H1 (cell line): ENCODE measurements at regions not wholly inside any gene's neighbourhood (a gene's known extent, or its start where the extent isn't known, plus 50 kb on each side); places are given as distances from the start of the nearest gene placed in this dataset.

Source experiments
- CTCF ChIA-PET: fragments of 300-600 bp; sonication (Branson Sonifier 250); formaldehyde crosslinking; loops from one replicate; lab custom pipeline; 2021; ENCODE audit not compliant: partially characterized antibody; lab: Charles Lee
- POLR2A ChIA-PET: fragments of 300-600 bp; sonication (Branson Sonifier 250); formaldehyde crosslinking; loops from one replicate; lab custom pipeline; 2021; ENCODE audit warnings: inconsistent platforms; ENCODE audit not compliant: partially characterized antibody; lab: Charles Lee
- DNase-seq, 2 experiments: peaks; one replicate each; pipeline versions ENCODE4 v3.0.0 to v3.0.0-alpha.2; 2010 to 2022; ENCODE audit warnings: low spot score in 2 of 2, low read depth in 1 of 2, mixed read lengths in 1 of 2
- FAIRE-seq: peaks from 2 replicates; lab custom pipeline; 2011; peaks lifted over from hg19 to GRCh38; lab: Jason Lieb, UNC
- H2AFZ ChIP-seq: 2 replicates; pipeline ENCODE4 v1.8.1; 2012; ENCODE audit warnings: low read length, inconsistent platforms
- H2AK5ac ChIP-seq: 2 replicates; pipeline ENCODE4 v1.6.1; 2013; ENCODE audit warnings: low read depth, low read length
- H2BK120ac ChIP-seq: replicated peaks from 2 replicates; pipeline ENCODE3; 2013; ENCODE audit warnings: low read depth, low read length, inconsistent platforms
- H2BK12ac ChIP-seq: 2 replicates; pipeline ENCODE4 v1.6.1; 2013; ENCODE audit warnings: low read depth, low read length
- H2BK15ac ChIP-seq: 2 replicates; pipeline ENCODE4 v1.6.1; 2013; ENCODE audit warnings: low read length
- H2BK20ac ChIP-seq: 2 replicates; pipeline ENCODE4 v1.6.1; 2013; ENCODE audit warnings: low read length
- H2BK5ac ChIP-seq: 2 replicates; pipeline ENCODE4 v1.6.1; 2013; ENCODE audit warnings: low read depth, low read length
- H3K14ac ChIP-seq: 2 replicates; pipeline ENCODE4 v1.6.1; 2013; ENCODE audit warnings: inconsistent platforms; ENCODE audit not compliant: insufficient read length
- H3K18ac ChIP-seq: 2 replicates; pipeline ENCODE4 v1.6.1; 2013; ENCODE audit warnings: low read length; ENCODE audit errors: extremely low read depth
- H3K23ac ChIP-seq: 2 replicates; pipeline ENCODE4 v1.6.1; 2013; ENCODE audit warnings: inconsistent platforms; ENCODE audit not compliant: insufficient read length
- H3K23me2 ChIP-seq: 2 replicates; pipeline ENCODE4 v1.6.1; 2013; ENCODE audit warnings: low read depth, low read length
- H3K27ac ChIP-seq: 2 replicates; pipeline ENCODE4 v1.6.1; 2011; ENCODE audit warnings: low read depth, low read length, inconsistent platforms
- H3K27me3 ChIP-seq, 4 experiments: replicated peaks in 1 of 4; 1 replicate in 1 of 4; 2 replicates in 3 of 4; pipeline versions ENCODE4 v1.6.1 to v1.8.1; 2011 to 2013; ENCODE audit warnings: low read length in 3 of 4, mild to moderate bottlenecking in 3 of 4, inconsistent platforms in 2 of 4, mixed read lengths in 2 of 4, moderate library complexity in 1 of 4; ENCODE audit not compliant: control insufficient read depth in 3 of 4, insufficient read depth in 3 of 4; ENCODE audit errors: extremely low read depth in 1 of 4
- H3K36me3 ChIP-seq, 4 experiments: 2 replicates each; pipeline versions ENCODE4 v1.6.1 to v1.8.1; 2011 to 2013; ENCODE audit warnings: mild to moderate bottlenecking in 4 of 4, low read length in 3 of 4, moderate library complexity in 2 of 4, control low read depth in 1 of 4, inconsistent platforms in 1 of 4; ENCODE audit not compliant: insufficient read depth in 4 of 4, control insufficient read depth in 2 of 4
- H3K4ac ChIP-seq: replicated peaks from 2 replicates; pipeline ENCODE3; 2013; ENCODE audit warnings: low read length, low read depth, mixed read lengths, inconsistent platforms; ENCODE audit not compliant: insufficient read length
- H3K4me1 ChIP-seq, 4 experiments: replicated peaks in 1 of 4; 1 replicate in 1 of 4; 2 replicates in 3 of 4; pipeline versions ENCODE4 v1.6.1 to v1.8.1; 2011 to 2013; ENCODE audit warnings: low read length in 3 of 4, inconsistent platforms in 2 of 4, mixed read lengths in 1 of 4; ENCODE audit not compliant: insufficient read depth in 4 of 4, control insufficient read depth in 3 of 4
- H3K4me2 ChIP-seq, 2 experiments: 2 replicates each; pipeline versions ENCODE4 v1.6.1 to v1.8.1; 2011 to 2013; ENCODE audit warnings: low read depth in 2 of 2, low read length in 2 of 2, control low read depth in 1 of 2, inconsistent platforms in 1 of 2, mild to moderate bottlenecking in 1 of 2; ENCODE audit not compliant: insufficient read depth in 1 of 2
- H3K4me3 ChIP-seq, 4 experiments: fragments of 200-600, 300-600 bp in 1 of 4; sonication (generic), shearing (Covaris generic), sonication (Bioruptor Twin) in 1 of 4; 2 replicates each; pipeline versions ENCODE4 v1.5.1 to v1.8.1; 2011 to 2016; ENCODE audit warnings: low read length in 4 of 4, low read depth in 3 of 4, control low read depth in 2 of 4, inconsistent platforms in 2 of 4, mild to moderate bottlenecking in 2 of 4, mixed read lengths in 1 of 4, moderate library complexity in 1 of 4; ENCODE audit not compliant: insufficient read depth in 2 of 4; ENCODE audit errors: extremely low read depth in 1 of 4
- H3K56ac ChIP-seq: replicated peaks from 2 replicates; pipeline ENCODE3; 2013; ENCODE audit warnings: low read depth, mild to moderate bottlenecking, mixed read lengths, low read length, inconsistent platforms; ENCODE audit not compliant: insufficient read length
- H3K79me1 ChIP-seq: 2 replicates; pipeline ENCODE4 v1.6.1; 2013; ENCODE audit warnings: low read depth, low read length, control low read depth
- H3K79me2 ChIP-seq, 2 experiments: 2 replicates each; pipeline versions ENCODE4 v1.6.1 to v1.8.1; 2012 to 2013; ENCODE audit warnings: low read length in 2 of 2, mild to moderate bottlenecking in 2 of 2, inconsistent platforms in 1 of 2; ENCODE audit not compliant: insufficient read depth in 2 of 2, control insufficient read depth in 1 of 2
- H3K9ac ChIP-seq, 4 experiments: replicated peaks in 1 of 4; 1 replicate in 1 of 4; 2 replicates in 3 of 4; pipeline versions ENCODE4 v1.6.1 to v1.8.1; 2011 to 2013; ENCODE audit warnings: low read depth in 3 of 4, low read length in 3 of 4, control low read depth in 2 of 4, mild to moderate bottlenecking in 2 of 4, moderate library complexity in 2 of 4, inconsistent platforms in 1 of 4; ENCODE audit errors: extremely low read depth in 1 of 4
- H3K9me3 ChIP-seq, 2 experiments: 2 replicates each; pipeline versions ENCODE4 v1.6.1 to v1.8.1; 2012 to 2013; ENCODE audit warnings: mild to moderate bottlenecking in 2 of 2, moderate library complexity in 2 of 2, control low read depth in 1 of 2, inconsistent platforms in 1 of 2, low read depth in 1 of 2, low read length in 1 of 2, mixed read lengths in 1 of 2; ENCODE audit not compliant: insufficient read depth in 2 of 2
- H4K20me1 ChIP-seq, 2 experiments: replicated peaks in 1 of 2; 2 replicates each; pipeline versions ENCODE3 to v1.8.1; 2011 to 2013; ENCODE audit warnings: inconsistent platforms in 2 of 2, low read length in 2 of 2, mild to moderate bottlenecking in 1 of 2; ENCODE audit not compliant: insufficient read depth in 2 of 2, control insufficient read depth in 1 of 2
- H4K5ac ChIP-seq: 2 replicates; pipeline ENCODE4 v1.6.1; 2013; ENCODE audit warnings: low read length, low read depth, mixed read lengths, inconsistent platforms; ENCODE audit not compliant: insufficient read length
- H4K8ac ChIP-seq: 2 replicates; pipeline ENCODE4 v1.8.0; 2013; ENCODE audit warnings: mild to moderate bottlenecking, moderate library complexity, low read length, inconsistent platforms; ENCODE audit not compliant: insufficient read depth; ENCODE audit errors: extremely low read depth
- H4K91ac ChIP-seq: replicated peaks from 2 replicates; pipeline ENCODE3; 2013; ENCODE audit warnings: low read length, mixed read lengths, inconsistent platforms; ENCODE audit not compliant: insufficient read length
- GABPA ChIP-seq: IDR thresholded peaks from 2 replicates; pipeline ENCODE4 v1.6.1; 2011; ENCODE audit warnings: mild to moderate bottlenecking, low read length, moderate library complexity, borderline replicate concordance; ENCODE audit not compliant: insufficient read depth
- POLR2A ChIP-seq, 2 experiments: IDR thresholded peaks; 1 replicate in 1 of 2; 2 replicates in 1 of 2; pipeline ENCODE4 v1.6.1; 2011; ENCODE audit warnings: low read depth in 2 of 2, low read length in 2 of 2, mild to moderate bottlenecking in 2 of 2; ENCODE audit errors: control extremely low read depth in 1 of 2
- SP2 ChIP-seq: IDR thresholded peaks from 2 replicates; pipeline ENCODE4 v1.6.1; 2012; ENCODE audit warnings: mild to moderate bottlenecking, low read length, inconsistent platforms
- whole genome bisulfite sequencing, 2 experiments: shearing (Covaris generic) in 1 of 2; methylation state at CpG; one replicate each; pipeline versions ENCODE4 v1.1.6 to v1.1.7; 2013 to 2015; ENCODE audit warnings: low lambda C conversion rate in 2 of 2, mixed read lengths in 2 of 2, inconsistent platforms in 1 of 2, low coverage in 1 of 2, missing lambda C conversion rate in 1 of 2; ENCODE audit not compliant: insufficient replicate concordance in 2 of 2, insufficient coverage in 1 of 2, insufficient read length in 1 of 2; ENCODE audit errors: extremely low coverage in 1 of 2, missing lambda C conversion rate in 1 of 2; 5-methylcytosine and 5-hydroxymethylcytosine counted together

DNA sequence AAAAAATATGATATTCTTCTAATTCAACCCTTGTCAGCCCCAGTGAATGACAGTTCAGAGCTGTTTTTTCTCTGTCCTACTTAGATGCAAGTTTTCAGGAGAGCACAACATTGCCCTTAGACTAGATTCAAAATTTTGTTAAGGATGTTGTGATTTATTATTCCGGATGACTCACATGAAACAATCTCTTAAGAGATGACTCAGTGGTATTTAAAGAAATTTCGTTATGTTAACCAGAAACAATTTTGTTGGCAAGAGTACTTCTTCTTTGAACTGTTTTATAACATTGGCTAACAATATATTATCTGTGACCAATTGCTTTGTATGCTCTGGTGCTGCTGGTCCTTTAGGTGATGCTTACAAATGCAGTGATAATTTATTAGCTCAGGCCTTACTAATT lies 132.0 kb downstream of the IZUMO3 start:
- WGBS, 2 experiments = 92% methylated on average over 2 of the region's 2 CpGs; no CpG with 5 or more reads in 1 of the 2 experiments
- POLR2A ChIA-PET = interaction anchor here (0.7 kb wide), 1 partner anchor 1281 kb away, joined by 3 read pairs; no protein-coding TSS in a partner anchor
- peaks cover 0 to 3% of the 10 kb centered on the region in 2 experiments; a peak in 1 of 4 replicates for H3K9me3 ChIP-seq

More for the DNA sequence above, 132.0 kb downstream of the IZUMO3 start:
- H2BK120ac ChIP-seq = no peak overlapping the region
- H3K27ac ChIP-seq = no peak overlapping the region
- no peak overlapping the region for H3K18ac ChIP-seq
- no peak overlapping the region for H2AFZ ChIP-seq
- H2BK5ac ChIP-seq = no peak overlapping the region
- CTCF ChIA-PET = interaction anchor here (0.7 kb wide), 1 partner anchor 266 kb away, joined by 3 read pairs; no protein-coding TSS in a partner anchor
- H3K4me1 ChIP-seq = no peaks in the 10 kb centered on the region
- H2BK20ac ChIP-seq = no peak overlapping the region
- no peaks in the 10 kb centered on the region for H3K36me3 ChIP-seq
- no peaks in the 10 kb centered on the region for H3K27me3 ChIP-seq
- H3K4me2 ChIP-seq = no peak overlapping the region
- H3K4me3 ChIP-seq = no peak overlapping the region
- no peaks in the 10 kb centered on the region for H3K79me1 ChIP-seq
- H3K23me2 ChIP-seq = no peaks in the 10 kb centered on the region
- H3K79me2 ChIP-seq = no peaks in the 10 kb centered on the region
- H4K8ac ChIP-seq = no peak overlapping the region
- H3K56ac ChIP-seq = no peak overlapping the region
- FAIRE-seq = no peak
- no peak for DNase-seq
- no peaks in the 10 kb centered on the region for H4K20me1 ChIP-seq
- H4K5ac ChIP-seq = no peak overlapping the region
- H3K4ac ChIP-seq = no peak overlapping the region
- H3K23ac ChIP-seq = no peak overlapping the region
- no peak overlapping the region for H2BK12ac ChIP-seq
- H4K91ac ChIP-seq = no peak overlapping the region
- H3K9ac ChIP-seq = no peak overlapping the region
- H2BK15ac ChIP-seq = no peak overlapping the region
- no peak overlapping the region for H2AK5ac ChIP-seq
- TF ChIP-seq GABPA (no peak), POLR2A (IDR thresholded peaks at IDR 0.05; ENCODE audit: control extremely low read depth in 1 of 2, low read depth in 2 of 2, low read length in 2 of 2) (no peak), SP2 (no peak)
- no peak overlapping the region for H3K14ac ChIP-seq
